GM12878 (cell line): ENCODE measurements at regions not wholly inside any gene's neighbourhood (a gene's known extent, or its start where the extent isn't known, plus 50 kb on each side); places are given as distances from the start of the nearest gene placed in this dataset.

Experiments used
- ATAC-seq: fragments of 200-7000 bp; cut with Tn5 transposase; 3 replicates; pipeline ENCODE4 v1.9.1; 2020; ENCODE audit warnings: mild to moderate bottlenecking, moderate library complexity
- BruUV-seq: library from RNA; stranded (reverse); fragments of 400-500 nt; replicated peaks from 2 replicates; lab custom pipeline; 2021; lab: Mats Ljungman, UMichigan
- CTCF ChIA-PET: fragments of 300-600 bp; sonication (Branson Sonifier 250); formaldehyde crosslinking; extraction: SDS; loops from one replicate; lab custom pipeline; 2021; ENCODE audit warnings: inconsistent platforms; lab: Yijun Ruan, JAX
- POLR2A ChIA-PET: fragments of 350-600 bp; formaldehyde crosslinking; extraction: SDS; loops from one replicate; lab custom pipeline; 2021; ENCODE audit warnings: inconsistent platforms; lab: Charles Lee
- RAD21 ChIA-PET: fragments of 300-600 bp; sonication (Branson Sonifier 250); formaldehyde crosslinking; loops from one replicate; lab custom pipeline; 2023; ENCODE audit warnings: antibody characterized with exemption; ENCODE audit not compliant: unreplicated experiment; lab: Charles Lee
- SMC1A ChIA-PET: fragments of 300-600 bp; sonication (Branson Sonifier 250); formaldehyde crosslinking; loops from one replicate; lab custom pipeline; 2023; ENCODE audit not compliant: unreplicated experiment, uncharacterized antibody; lab: Charles Lee
- DNase-seq: peaks from one replicate; pipeline ENCODE4 v3.0.0-alpha.2; 2011; ENCODE audit warnings: low read depth, low spot score
- FAIRE-seq: peaks from 3 replicates; lab custom pipeline; 2011; peaks lifted over from hg19 to GRCh38; lab: Jason Lieb, UNC
- H2AFZ ChIP-seq: 2 replicates; pipeline ENCODE4 v1.6.0; 2011; ENCODE audit warnings: low read depth, low read length, control low read depth; ENCODE audit not compliant: control insufficient read depth
- H3K27ac ChIP-seq: 2 replicates; pipeline ENCODE4 v1.5.1; 2011; ENCODE audit warnings: control low read depth; ENCODE audit not compliant: control insufficient read depth, insufficient read depth
- H3K27me3 ChIP-seq, 2 experiments: replicated peaks in 1 of 2; 2 replicates each; pipeline versions ENCODE4 v1.6.0 to v1.6.1; 2011; ENCODE audit warnings: low read length in 1 of 2; ENCODE audit not compliant: control insufficient read depth in 2 of 2, insufficient read depth in 2 of 2
- H3K36me3 ChIP-seq, 2 experiments: 2 replicates each; pipeline ENCODE4 v1.5.1; 2011; ENCODE audit warnings: low read length in 1 of 2; ENCODE audit not compliant: control insufficient read depth in 2 of 2, insufficient read depth in 2 of 2
- H3K4me1 ChIP-seq: 2 replicates; pipeline ENCODE4 v1.6.1; 2011; ENCODE audit warnings: mild to moderate bottlenecking, low read length, moderate library complexity, mixed read lengths; ENCODE audit not compliant: control insufficient read depth, insufficient read depth
- H3K4me2 ChIP-seq: 2 replicates; pipeline ENCODE4 v1.6.0; 2011; ENCODE audit warnings: control low read depth; ENCODE audit not compliant: control insufficient read depth, insufficient read depth
- H3K4me3 ChIP-seq: fragments of 200-600 bp; sonication (generic); 2 replicates; pipeline ENCODE4 v1.5.1; 2016
- H3K79me2 ChIP-seq: 2 replicates; pipeline ENCODE4 v1.6.0; 2011; ENCODE audit warnings: low read length; ENCODE audit not compliant: control insufficient read depth, insufficient read depth
- H3K9ac ChIP-seq: 2 replicates; pipeline ENCODE4 v1.8.0; 2011; ENCODE audit warnings: low read length, control low read depth, mixed read lengths; ENCODE audit not compliant: control insufficient read depth, insufficient read depth
- H3K9me3 ChIP-seq: replicated peaks from 3 replicates; pipeline ENCODE4 v1.5.1; 2011; ENCODE audit warnings: mild to moderate bottlenecking, low read length; ENCODE audit not compliant: control insufficient read depth, insufficient read depth
- H4K20me1 ChIP-seq: 2 replicates; pipeline ENCODE4 v1.6.0; 2011; ENCODE audit not compliant: control insufficient read depth, insufficient read depth
- CUX1 ChIP-seq: IDR thresholded peaks from 2 replicates; pipeline ENCODE4 v1.6.1; 2012; ENCODE audit warnings: improper control_type of control experiment, low read depth, low read length; ENCODE audit not compliant: insufficient replicate concordance
- E4F1 ChIP-seq: fragments of 450-650 bp; IDR thresholded peaks from 2 replicates; pipeline ENCODE4 v1.6.1; 2018; ENCODE audit warnings: borderline replicate concordance, mild to moderate bottlenecking; ENCODE audit not compliant: partially characterized antibody
- ELK1 ChIP-seq: IDR thresholded peaks from 2 replicates; pipeline ENCODE4 v1.6.1; 2012; ENCODE audit warnings: low read depth, low read length, improper control_type of control experiment
- LARP7 ChIP-seq: fragments of 450-650 bp; IDR thresholded peaks from 2 replicates; pipeline ENCODE4 v1.6.1; 2017; ENCODE audit warnings: mild to moderate bottlenecking
- MXI1 ChIP-seq: fragments of 150-350 bp; IDR thresholded peaks from 2 replicates; pipeline ENCODE4 v1.6.1; 2011; ENCODE audit warnings: low read depth, mild to moderate bottlenecking, inconsistent platforms, low read length, improper control_type of control experiment
- POU2F2 ChIP-seq: IDR thresholded peaks from 3 replicates; pipeline ENCODE4 v1.6.1; 2011; ENCODE audit warnings: low read depth, mild to moderate bottlenecking, low read length, borderline replicate concordance
- RAD21 ChIP-seq: IDR thresholded peaks from 2 replicates; pipeline ENCODE4 v1.6.1; 2011; ENCODE audit warnings: mild to moderate bottlenecking, low read depth, low read length, moderate library complexity; ENCODE audit not compliant: insufficient read depth
- RUNX3 ChIP-seq: IDR thresholded peaks from 2 replicates; pipeline ENCODE4 v1.6.1; 2012; ENCODE audit warnings: low read length, inconsistent platforms
- SIX5 ChIP-seq: IDR thresholded peaks from 2 replicates; pipeline ENCODE4 v1.6.1; 2011; ENCODE audit warnings: mild to moderate bottlenecking, low read depth, low read length, moderate library complexity; ENCODE audit not compliant: severe bottlenecking
- SKIL ChIP-seq: fragments of 450-650 bp; IDR thresholded peaks from 2 replicates; pipeline ENCODE4 v1.6.1; 2017; ENCODE audit warnings: mild to moderate bottlenecking, low read depth, inconsistent platforms; ENCODE audit not compliant: poor library complexity, severe bottlenecking
- SREBF2 ChIP-seq: IDR thresholded peaks from 2 replicates; pipeline ENCODE4 v1.6.1; 2012; ENCODE audit warnings: mild to moderate bottlenecking, low read length
- TBL1XR1 ChIP-seq: IDR thresholded peaks from 2 replicates; pipeline ENCODE4 v1.6.1; 2012; ENCODE audit warnings: low read depth, low read length, improper control_type of control experiment
- ZSCAN29 ChIP-seq: fragments of 450-650 bp; IDR thresholded peaks from 2 replicates; pipeline ENCODE4 v1.6.1; 2017; ENCODE audit warnings: mild to moderate bottlenecking, moderate library complexity
- WGBS: methylation state at CpG from one replicate; pipeline ENCODE4 v1.1.6; 2016; ENCODE audit warnings: low lambda C conversion rate; ENCODE audit not compliant: insufficient replicate concordance, insufficient coverage; ENCODE audit errors: missing lambda C conversion rate; 5-methylcytosine and 5-hydroxymethylcytosine counted together
- in situ Hi-C: fragments of 300-500 bp; cut with MboI; formaldehyde crosslinking; loops from 9 replicates; pipeline ENCODE4 v1.14.3; 2018; ENCODE audit warnings: mixed read lengths
- intact Hi-C: fragments of 100-400 bp; cut with micrococcal nuclease; formaldehyde crosslinking; loops from one replicate; pipeline ENCODE4 v1.14.2; 2022; ENCODE audit not compliant: unreplicated experiment

GRCh38 chr3:194925614-194926013, 239.9 kb downstream of the FAM43A start:
- ChIA-PET POLR2A (no interaction called here), CTCF (no interaction called here)
- H3K79me2 ChIP-seq = no peaks in the 10 kb centered on the region
- H3K9me3 ChIP-seq = no peaks in the 10 kb centered on the region
- no peaks in the 10 kb centered on the region for H3K36me3 ChIP-seq
- no peak for ATAC-seq
- WGBS = 37% methylated on average over 12 of the region's 12 CpGs
- in situ Hi-C loops = no loop called here
- no peak for TF ChIP-seq TBL1XR1
- no peak for TF ChIP-seq ELK1
- TF ChIP-seq SKIL = no peak
- TF ChIP-seq RAD21 = no peak
- TF ChIP-seq POU2F2 = no peak
- no peak for TF ChIP-seq CUX1
- TF ChIP-seq E4F1 = no peak
- no peak for TF ChIP-seq SREBF2
- TF ChIP-seq MXI1 = no peak
- TF ChIP-seq RUNX3 = no peak
- TF ChIP-seq LARP7 = no peak
- TF ChIP-seq SIX5 = no peak
- TF ChIP-seq ZSCAN29 = no peak
- TF ChIP-seq, all 136 proteins: peak for 0
- Histone ChIP-seq H3K4me2 (no peak overlapping the region), H3K4me1 (no peaks in the 10 kb centered on the region), H3K27ac (no peak overlapping the region), H3K4me3 (no peak overlapping the region), H3K9ac (no peak overlapping the region), H2AFZ (no peak overlapping the region), H3K27me3 (no peaks in the 10 kb centered on the region), H4K20me1 (no peaks in the 10 kb centered on the region)
- DNase-seq = no peak
- intact Hi-C loops = no loop called here
- RAD21 ChIA-PET = no interaction called here
- BruUV-seq = no TSS peak
- SMC1A ChIA-PET = no interaction called here
- no peak for FAIRE-seq
